ENCODE measurements at regions not wholly inside any gene's neighbourhood (a gene's known extent, or its start where the extent isn't known, plus 50 kb on each side); places are given as distances from the start of the nearest gene placed in this dataset.

- DNase-seq (ENCODE audit: low read depth in 2 of 2), result no peak
These were observed 964.1 kb downstream of the TTLL7 start for GRCh38 chr1:83034851-83035250.

- DNase-seq (ENCODE audit: low read depth in 2 of 2), result no peak
These were observed 965.2 kb downstream of the TTLL7 start for GRCh38 chr1:83033682-83034081.

GRCh38 chr1:83029916-83030315 lies 969.0 kb downstream of the TTLL7 start:
- no peak for DNase-seq (ENCODE audit: low read depth in 2 of 2)

GRCh38 chr1:83029050-83029449 lies 969.9 kb downstream of the TTLL7 start:
- no peak for DNase-seq (ENCODE audit: low read depth in 2 of 2)

- no peak for DNase-seq (ENCODE audit: low read depth in 2 of 2)
These were observed 970.5 kb downstream of the TTLL7 start for GRCh38 chr1:83028467-83028866.

- DNase-seq (ENCODE audit: low read depth in 2 of 2), result no peak
These were observed 971.4 kb downstream of the TTLL7 start for GRCh38 chr1:83027511-83027910.

GRCh38 chr1:83026745-83027144 lies 972.2 kb downstream of the TTLL7 start:
- no peak for DNase-seq (ENCODE audit: low read depth in 2 of 2)

- no peak for DNase-seq (ENCODE audit: low read depth in 2 of 2)
These were observed 974.6 kb downstream of the TTLL7 start for GRCh38 chr1:83024251-83024767.

- DNase-seq (ENCODE audit: low read depth in 2 of 2), result no peak
These were observed 975.7 kb downstream of the TTLL7 start for GRCh38 chr1:83023212-83023611.

- no peak for DNase-seq (ENCODE audit: low read depth in 2 of 2)
These were observed 976.7 kb downstream of the TTLL7 start for GRCh38 chr1:83022206-83022605.

- no peak for DNase-seq (ENCODE audit: low read depth in 2 of 2)
These were observed 981.2 kb downstream of the TTLL7 start for GRCh38 chr1:83017701-83018100.

GRCh38 chr1:83017276-83017675 lies 981.7 kb downstream of the TTLL7 start:
- no peak for DNase-seq (ENCODE audit: low read depth in 2 of 2)

GRCh38 chr1:83016354-83016849 lies 982.5 kb downstream of the TTLL7 start:
- DNase-seq (ENCODE audit: low read depth in 2 of 2), result no peak

GRCh38 chr1:83015163-83015562 lies 983.8 kb downstream of the TTLL7 start:
- no peak for DNase-seq (ENCODE audit: low read depth in 2 of 2)

GRCh38 chr1:83012950-83013349 lies 986.0 kb downstream of the TTLL7 start:
- no peak for DNase-seq (ENCODE audit: low read depth in 2 of 2)

- no peak for DNase-seq (ENCODE audit: low read depth in 2 of 2)
These were observed 987.7 kb downstream of the TTLL7 start for GRCh38 chr1:83011265-83011664.

GRCh38 chr1:83006271-83006670 lies 992.7 kb downstream of the TTLL7 start:
- DNase-seq (ENCODE audit: low read depth in 2 of 2), result no peak

GRCh38 chr1:83000286-83000685 lies 998.6 kb downstream of the TTLL7 start:
- DNase-seq (ENCODE audit: low read depth in 2 of 2), result no peak

GRCh38 chr1:82995951-82996350 lies 1003.0 kb downstream of the TTLL7 start:
- no peak for DNase-seq (ENCODE audit: low read depth in 2 of 2)

- no peak for DNase-seq (ENCODE audit: low read depth in 2 of 2)
These were observed 1004.2 kb downstream of the TTLL7 start for GRCh38 chr1:82994616-82995263.

GRCh38 chr1:82991569-82991968 lies 1007.4 kb downstream of the TTLL7 start:
- no peak for DNase-seq (ENCODE audit: low read depth in 2 of 2)

- no peak for DNase-seq (ENCODE audit: low read depth in 2 of 2)
These were observed 1019.2 kb downstream of the TTLL7 start for GRCh38 chr1:82979593-82980236.
